Muscle of leg (tissue), 3 donors: ENCODE measurements at regions not wholly inside any gene's neighbourhood (a gene's known extent, or its start where the extent isn't known, plus 50 kb on each side); places are given as distances from the start of the nearest gene placed in this dataset.

Experiments
- DNase-seq: peaks from one replicate; pipeline ENCODE4 v3.0.0; 2013
- H3K27ac ChIP-seq: one replicate; pipeline ENCODE4 v1.5.1; 2013; ENCODE audit warnings: mild to moderate bottlenecking, low read length, control low read depth
- H3K27me3 ChIP-seq: one replicate; pipeline ENCODE4 v1.6.1; 2013; ENCODE audit warnings: low read length; ENCODE audit not compliant: control insufficient read depth, insufficient read depth
- H3K36me3 ChIP-seq: one replicate; pipeline ENCODE4 v1.6.1; 2013; ENCODE audit warnings: low read length; ENCODE audit not compliant: control insufficient read depth, insufficient read depth
- H3K4me1 ChIP-seq: one replicate; pipeline ENCODE4 v1.6.1; 2013; ENCODE audit warnings: low read length; ENCODE audit not compliant: control insufficient read depth, insufficient read depth
- H3K4me3 ChIP-seq: one replicate; pipeline ENCODE4 v1.5.1; 2013; ENCODE audit warnings: low read length, control low read depth
- H3K9me3 ChIP-seq: replicated peaks from 2 replicates; pipeline ENCODE4 v1.6.1; 2013; ENCODE audit warnings: low read depth, low read length; ENCODE audit not compliant: control insufficient read depth
- WGBS: methylation state at CpG from one replicate; pipeline ENCODE4 v1.1.5; 2013; ENCODE audit warnings: missing lambda C conversion rate; ENCODE audit not compliant: insufficient coverage; 5-methylcytosine and 5-hydroxymethylcytosine counted together

DNA sequence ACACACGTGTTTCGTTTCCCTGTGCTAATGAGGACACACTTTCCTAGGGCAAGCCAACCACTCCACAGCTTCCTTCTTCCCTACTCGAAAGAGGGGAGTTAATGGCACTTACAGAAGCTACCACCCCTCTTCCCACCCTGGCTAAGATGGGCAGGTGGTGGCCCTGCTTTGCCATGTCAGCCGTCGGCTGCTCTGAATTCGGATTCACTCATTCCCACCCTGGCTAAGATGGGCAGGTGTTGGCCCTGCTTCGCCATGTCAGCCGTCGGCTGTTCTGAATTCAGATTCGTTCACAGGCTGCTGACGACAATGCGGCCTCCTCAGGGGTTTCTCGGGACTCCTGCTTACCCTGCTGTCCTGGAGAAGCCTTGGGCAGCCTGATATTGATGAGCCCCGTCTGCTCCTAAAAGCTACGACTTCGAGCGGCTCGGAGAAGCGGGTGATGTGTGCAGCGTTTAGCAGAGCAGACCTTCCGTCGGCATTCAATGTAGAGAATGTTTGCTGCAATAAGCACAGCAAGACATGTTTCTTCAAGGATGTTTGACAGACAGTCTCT lies 56.2 kb upstream of the PPP2R2D start:
- Histone ChIP-seq H3K9me3 (no peaks in the 10 kb centered on the region), H3K4me1 (no peaks in the 10 kb centered on the region)
- DNase-seq: no peak

DNA sequence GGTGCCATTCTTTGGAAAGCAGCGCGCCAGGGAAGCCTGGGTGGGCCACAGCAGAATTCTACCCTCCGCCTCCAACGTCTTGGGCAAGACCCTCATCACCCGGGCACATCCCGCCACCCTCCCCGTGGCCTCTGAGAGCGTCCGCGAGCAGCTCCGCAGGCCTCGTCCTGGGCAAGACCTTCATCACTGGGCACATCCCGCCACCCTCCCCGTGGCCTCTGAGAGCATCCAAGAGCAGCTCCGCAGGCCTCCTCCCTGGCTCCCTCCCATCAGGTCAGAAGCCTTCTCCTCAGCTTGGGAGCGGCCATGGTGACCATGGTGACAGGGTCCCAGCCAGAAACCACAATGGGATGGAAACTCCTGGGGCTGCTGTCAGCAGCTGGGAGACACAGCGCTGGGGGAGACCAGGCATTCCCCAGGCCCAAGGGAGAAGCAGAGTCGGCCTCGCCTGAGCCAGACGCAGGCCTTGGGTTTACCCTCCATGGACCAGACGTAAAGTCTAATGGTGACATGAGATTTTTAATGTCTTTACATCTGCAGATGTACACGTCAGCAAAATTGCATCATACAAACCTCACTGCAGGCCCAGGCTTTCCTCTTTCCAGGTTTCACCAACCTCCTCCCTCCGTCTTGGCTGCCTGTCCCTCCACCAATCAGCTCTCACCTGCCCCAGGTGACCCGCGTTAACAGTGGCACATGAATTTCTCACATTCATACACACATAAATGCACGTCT lies 55.1 kb upstream of the PPP2R2D start:
- 78% methylated on average over 25 of the region's 26 CpGs for WGBS
- H3K27ac ChIP-seq: no peak overlapping the region
- H3K27me3 ChIP-seq: peaks cover 2% of the 10 kb centered on the region
- no peak overlapping the region for H3K4me3 ChIP-seq
- H3K4me1 ChIP-seq: no peaks in the 10 kb centered on the region
- H3K9me3 ChIP-seq: no peaks in the 10 kb centered on the region
- no peak for DNase-seq
- H3K36me3 ChIP-seq: no peaks in the 10 kb centered on the region

More for the DNA sequence above, 56.2 kb upstream of the PPP2R2D start:
- H3K27ac ChIP-seq: no peak overlapping the region
- H3K36me3 ChIP-seq: no peaks in the 10 kb centered on the region
- peaks cover 2% of the 10 kb centered on the region for H3K27me3 ChIP-seq
- WGBS: 92% methylated on average over 21 of the region's 22 CpGs
- no peak overlapping the region for H3K4me3 ChIP-seq

DNA sequence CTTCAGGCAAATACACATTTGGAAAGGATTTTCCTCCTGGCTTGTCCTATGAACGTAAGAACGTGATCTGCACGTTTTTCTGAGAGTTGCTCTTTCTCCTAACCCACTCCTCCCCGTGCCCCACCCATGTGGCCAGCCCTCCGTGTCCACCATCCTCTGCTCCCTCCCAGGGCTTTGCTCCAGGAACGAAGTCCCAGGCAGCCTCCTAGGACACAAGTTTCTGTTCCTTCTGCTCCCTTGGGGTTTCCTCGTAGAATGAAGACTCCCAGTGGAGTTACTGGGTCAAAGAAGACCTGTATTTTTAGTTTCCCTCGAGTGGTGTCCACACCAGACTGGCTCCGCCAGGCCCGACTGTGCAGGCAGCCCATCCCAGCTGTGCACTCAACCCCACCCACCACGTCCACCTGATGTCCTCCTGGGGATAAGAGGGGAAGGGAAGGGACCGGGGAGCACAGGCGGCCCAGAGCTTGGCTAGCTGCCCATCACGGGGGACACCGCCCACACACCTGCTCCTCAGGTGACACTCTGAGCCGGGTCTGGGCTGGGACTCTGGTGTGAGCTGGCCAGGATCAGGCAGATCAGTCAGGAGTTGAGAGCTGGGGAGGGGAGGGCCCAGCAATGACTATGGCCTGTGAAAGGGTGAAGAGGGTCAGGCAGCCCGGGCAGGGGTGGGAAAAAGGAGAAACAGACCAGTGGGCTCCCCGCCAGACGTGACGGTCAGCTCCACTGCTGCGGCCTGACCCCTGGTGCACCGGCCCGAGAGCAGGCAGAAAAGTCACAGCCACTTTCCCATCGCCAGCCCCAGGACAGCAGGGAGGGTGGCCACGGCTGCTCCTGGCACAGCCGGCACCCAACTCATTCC lies 54.3 kb upstream of the PPP2R2D start:
- Histone ChIP-seq H3K4me3 (no peak overlapping the region), H3K27me3 (peaks cover 2% of the 10 kb centered on the region), H3K27ac (no peak overlapping the region), H3K36me3 (no peaks in the 10 kb centered on the region), H3K4me1 (no peaks in the 10 kb centered on the region), H3K9me3 (no peaks in the 10 kb centered on the region)
- WGBS: 61% methylated on average over 19 of the region's 26 CpGs
- no peak for DNase-seq

DNA sequence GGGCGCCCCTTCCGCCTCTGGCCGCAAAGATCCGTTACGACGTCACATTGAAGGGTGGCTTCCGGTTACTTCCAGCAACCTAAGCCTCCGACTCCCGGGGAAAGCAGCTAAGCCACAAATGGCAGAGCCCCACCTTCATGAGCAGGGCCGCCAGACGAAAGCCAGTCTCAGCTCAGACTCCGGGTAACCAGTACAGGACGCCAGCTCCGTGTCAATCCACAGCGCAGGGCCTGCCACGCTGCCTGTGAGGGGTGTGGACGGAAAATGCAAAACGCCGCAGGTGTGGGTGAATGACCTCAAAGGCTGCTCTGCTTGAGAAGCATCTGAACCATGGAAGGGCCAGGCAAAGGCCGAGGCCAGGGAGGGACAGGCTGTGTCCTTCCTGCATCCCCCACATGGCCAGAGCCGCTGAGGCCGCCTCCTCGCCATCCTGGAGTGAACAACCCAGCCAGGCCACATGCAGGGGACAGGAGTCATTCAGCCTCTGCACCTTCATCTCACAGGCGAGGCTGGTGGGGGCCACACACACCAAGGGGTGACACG lies 53.5 kb upstream of the PPP2R2D start:
- 64% methylated on average over 22 of the region's 25 CpGs for WGBS
- no peaks in the 10 kb centered on the region for H3K4me1 ChIP-seq
- no peaks in the 10 kb centered on the region for H3K36me3 ChIP-seq
- peaks cover 2% of the 10 kb centered on the region for H3K27me3 ChIP-seq
- H3K27ac ChIP-seq: no peak overlapping the region
- DNase-seq: no peak
- H3K9me3 ChIP-seq: no peaks in the 10 kb centered on the region
- H3K4me3 ChIP-seq: no peak overlapping the region

- WGBS: 85% methylated on average over 11 of the region's 11 CpGs
- no peak overlapping the region for H3K4me3 ChIP-seq
- no peak overlapping the region for H3K27ac ChIP-seq
- no peaks in the 10 kb centered on the region for H3K36me3 ChIP-seq
- DNase-seq: no peak
- H3K27me3 ChIP-seq: peaks cover 2% of the 10 kb centered on the region
- H3K4me1 ChIP-seq: no peaks in the 10 kb centered on the region
- H3K9me3 ChIP-seq: no peaks in the 10 kb centered on the region
Observed at GRCh38 chr10:131848296-131848695, 52.5 kb upstream of the PPP2R2D start.

DNA sequence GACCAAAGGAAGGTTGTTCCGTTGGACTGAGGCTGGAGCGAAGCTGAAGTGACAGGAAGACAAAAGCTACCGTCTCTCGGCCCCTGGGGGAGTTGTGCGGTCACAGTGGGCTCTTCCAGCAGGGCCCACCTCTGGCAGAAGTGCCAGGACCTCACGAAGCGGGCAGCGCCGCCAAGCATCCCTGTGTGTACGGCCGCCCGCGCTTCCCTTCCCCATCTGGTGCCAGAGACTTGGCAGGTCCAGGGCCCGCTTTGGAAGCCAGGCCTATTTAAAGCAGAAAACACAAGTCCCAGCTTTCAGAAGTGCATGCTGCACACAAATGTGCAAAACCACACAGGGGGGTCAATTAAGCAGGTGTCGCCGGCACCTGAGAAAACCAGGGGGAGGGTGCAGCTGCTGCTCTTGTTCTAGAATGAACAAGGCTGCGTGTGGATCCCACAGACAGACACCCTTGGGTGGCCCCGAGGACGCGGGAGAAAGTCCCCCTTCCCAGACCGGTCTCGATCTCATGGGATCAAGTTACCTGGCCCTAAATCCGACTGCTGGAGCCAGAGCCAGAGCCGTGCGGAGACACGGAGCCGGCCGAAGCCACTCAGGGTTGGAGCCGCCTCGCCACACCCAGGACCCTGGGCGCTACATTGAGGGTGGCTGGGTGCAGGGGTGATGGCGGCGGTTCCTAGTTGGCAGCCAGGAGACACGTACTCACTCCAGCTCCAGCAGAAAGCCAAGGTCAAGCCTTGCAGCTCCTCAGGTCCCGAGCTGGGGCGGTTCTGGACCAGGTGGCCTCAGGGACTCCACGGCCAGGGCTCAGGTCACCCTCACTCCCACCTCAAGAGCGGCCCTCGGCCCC lies 51.8 kb upstream of the PPP2R2D start:
- peaks cover 2% of the 10 kb centered on the region for H3K27me3 ChIP-seq
- no peak overlapping the region for H3K4me3 ChIP-seq
- no peak overlapping the region for H3K27ac ChIP-seq
- no peak for DNase-seq
- WGBS: 73% methylated on average over 29 of the region's 39 CpGs
- no peaks in the 10 kb centered on the region for H3K9me3 ChIP-seq
- H3K36me3 ChIP-seq: no peaks in the 10 kb centered on the region
- no peaks in the 10 kb centered on the region for H3K4me1 ChIP-seq

DNA sequence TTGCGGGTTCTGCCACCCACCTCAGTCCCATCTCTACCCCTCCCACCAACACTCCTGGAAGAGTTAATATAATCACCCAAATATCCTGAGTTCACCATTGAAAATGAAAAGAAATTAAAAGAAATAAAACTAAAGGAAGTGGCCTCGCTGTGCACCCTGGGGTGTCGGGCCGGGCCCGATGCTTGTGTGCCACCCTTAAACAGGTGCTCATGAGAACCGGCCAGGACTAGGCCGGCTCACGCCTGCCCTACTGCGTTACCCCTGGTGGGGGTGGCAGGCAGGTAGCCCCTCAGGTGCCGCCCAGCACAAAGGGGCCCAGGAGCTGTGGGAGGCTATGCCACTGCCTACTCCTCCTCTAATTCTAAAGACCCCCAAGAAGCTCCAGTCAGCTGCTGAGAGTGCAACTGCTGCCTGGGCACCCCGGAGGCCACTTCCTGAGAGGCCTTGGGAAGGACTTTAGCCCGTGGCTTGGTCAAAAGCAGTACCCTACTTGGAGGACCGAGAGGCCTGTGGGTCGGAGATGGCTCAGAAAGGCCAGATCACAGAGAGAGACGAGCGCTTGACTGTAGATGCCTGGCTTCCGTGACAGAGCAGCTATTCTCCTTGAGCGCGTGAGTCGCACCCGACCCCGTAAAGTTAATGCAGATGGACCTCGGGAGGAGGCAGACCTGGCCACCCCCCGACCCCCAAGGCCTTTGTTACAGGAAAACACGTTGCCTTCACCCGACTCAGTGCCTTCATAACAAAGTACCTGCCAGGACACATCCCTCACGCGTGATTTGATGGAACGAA lies 51.0 kb upstream of the PPP2R2D start:
- H3K4me3 ChIP-seq: no peak overlapping the region
- WGBS: 81% methylated on average over 22 of the region's 29 CpGs
- no peaks in the 10 kb centered on the region for H3K36me3 ChIP-seq
- no peaks in the 10 kb centered on the region for H3K9me3 ChIP-seq
- no peak for DNase-seq
- no peak overlapping the region for H3K27ac ChIP-seq
- H3K4me1 ChIP-seq: no peaks in the 10 kb centered on the region
- H3K27me3 ChIP-seq: peaks cover 2% of the 10 kb centered on the region

DNA sequence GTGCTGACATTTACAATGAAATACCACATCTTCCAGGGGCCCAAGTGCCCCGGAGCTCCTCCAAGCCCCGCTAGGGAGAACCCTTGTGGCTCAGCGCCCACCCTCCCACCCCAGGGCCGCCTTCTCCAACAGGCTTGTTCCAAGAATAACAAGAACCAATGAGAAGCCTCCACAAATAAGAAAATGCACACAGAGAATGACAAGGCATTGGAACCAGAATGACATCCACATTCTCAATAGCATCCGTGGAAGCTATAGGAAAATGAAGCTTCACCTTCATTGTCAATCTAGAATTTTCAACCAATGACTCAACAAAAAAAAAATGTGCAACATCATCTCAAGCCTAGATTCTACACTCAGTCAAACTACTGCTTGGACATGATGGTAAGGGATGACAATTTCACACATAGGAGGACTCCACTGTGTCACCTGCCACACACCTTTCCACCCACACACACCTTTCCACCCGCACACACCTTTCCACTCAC lies 50.4 kb upstream of the PPP2R2D start:
- H3K27ac ChIP-seq: no peak overlapping the region
- no peaks in the 10 kb centered on the region for H3K36me3 ChIP-seq
- DNase-seq: peak; percentile 25
- no peaks in the 10 kb centered on the region for H3K9me3 ChIP-seq
- 54% methylated on average over 4 of the region's 6 CpGs for WGBS
- peaks cover 2% of the 10 kb centered on the region for H3K27me3 ChIP-seq
- no peaks in the 10 kb centered on the region for H3K4me1 ChIP-seq
- no peak overlapping the region for H3K4me3 ChIP-seq
